GM18498 (cell line): ENCODE measurements at regions not wholly inside any gene's neighbourhood (a gene's known extent, or its start where the extent isn't known, plus 50 kb on each side); places are given as distances from the start of the nearest gene placed in this dataset.
"Not testable (repeated sequence)": the region's sequence is repeated elsewhere in the genome, so short reads cannot be mapped to it uniquely, and the experiment has no call there.

Source experiments
- ATAC-seq: cut with Tn5 transposase; IDR thresholded peaks from one replicate; pipeline ENCODE4 v1.9.1; 2021; ENCODE audit warnings: mild to moderate bottlenecking, moderate library complexity; ENCODE audit not compliant: unreplicated experiment

- no peak for ATAC-seq
These were observed 129.4 kb downstream of the TRIM27 start for GRCh38 chr6:28794175-28795002.

- not testable (repeated sequence) for ATAC-seq
These were observed 123.1 kb downstream of the TRIM27 start for GRCh38 chr6:28800647-28801046.

GRCh38 chr6:28802417-28803336 lies 121.1 kb downstream of the TRIM27 start:
- ATAC-seq = no peak

GRCh38 chr6:28803337-28803709 lies 120.5 kb downstream of the TRIM27 start:
- ATAC-seq = no peak

- ATAC-seq = no peak
These were observed 116.0 kb downstream of the TRIM27 start for GRCh38 chr6:28807682-28808280.

GRCh38 chr6:28808383-28808782 lies 115.4 kb downstream of the TRIM27 start:
- no peak for ATAC-seq

GRCh38 chr6:28809947-28810658 lies 113.7 kb downstream of the TRIM27 start:
- ATAC-seq = no peak

- no peak for ATAC-seq
These were observed 113.1 kb downstream of the TRIM27 start for GRCh38 chr6:28810659-28811053.

- no peak for ATAC-seq
These were observed 111.9 kb downstream of the TRIM27 start for GRCh38 chr6:28811873-28812272.

GRCh38 chr6:28812778-28813569 lies 110.8 kb downstream of the TRIM27 start:
- no peak for ATAC-seq

- ATAC-seq = no peak
These were observed 109.5 kb downstream of the TRIM27 start for GRCh38 chr6:28814032-28814976.

GRCh38 chr6:28816339-28816908 lies 107.4 kb downstream of the TRIM27 start:
- ATAC-seq = no peak

- peak; percentile 61 for ATAC-seq
These were observed 106.6 kb downstream of the TRIM27 start for GRCh38 chr6:28816909-28817807.

- no peak for ATAC-seq
These were observed 106.0 kb downstream of the TRIM27 start for GRCh38 chr6:28817808-28818145.

- ATAC-seq = no peak
These were observed 98.7 kb downstream of the TRIM27 start for GRCh38 chr6:28824793-28825731.

- no peak for ATAC-seq
These were observed 98.0 kb downstream of the TRIM27 start for GRCh38 chr6:28825732-28826293.
